A673 (cell line): ENCODE measurements at regions not wholly inside any gene's neighbourhood (a gene's known extent, or its start where the extent isn't known, plus 50 kb on each side); places are given as distances from the start of the nearest gene placed in this dataset.

Experiments
- EZH2 ChIP-seq: fragments of 200-600 bp; sonication (generic); IDR thresholded peaks from 2 replicates; pipeline ENCODE4 v1.6.1; 2017; ENCODE audit warnings: borderline replicate concordance, low read depth, mild to moderate bottlenecking, mixed read lengths, antibody characterized with exemption, low read length; ENCODE audit not compliant: poor library complexity, severe bottlenecking
- TF ChIP-seq, protein P1 (sequence below): fragments of 300-800, 200-600 bp; sonication (generic); conservative IDR thresholded peaks from 2 replicates; pipeline ENCODE4 v1.5.1; 2017; ENCODE audit warnings: low read depth, mild to moderate bottlenecking, antibody characterized with exemption, low read length, moderate library complexity, mixed read lengths

DNA sequence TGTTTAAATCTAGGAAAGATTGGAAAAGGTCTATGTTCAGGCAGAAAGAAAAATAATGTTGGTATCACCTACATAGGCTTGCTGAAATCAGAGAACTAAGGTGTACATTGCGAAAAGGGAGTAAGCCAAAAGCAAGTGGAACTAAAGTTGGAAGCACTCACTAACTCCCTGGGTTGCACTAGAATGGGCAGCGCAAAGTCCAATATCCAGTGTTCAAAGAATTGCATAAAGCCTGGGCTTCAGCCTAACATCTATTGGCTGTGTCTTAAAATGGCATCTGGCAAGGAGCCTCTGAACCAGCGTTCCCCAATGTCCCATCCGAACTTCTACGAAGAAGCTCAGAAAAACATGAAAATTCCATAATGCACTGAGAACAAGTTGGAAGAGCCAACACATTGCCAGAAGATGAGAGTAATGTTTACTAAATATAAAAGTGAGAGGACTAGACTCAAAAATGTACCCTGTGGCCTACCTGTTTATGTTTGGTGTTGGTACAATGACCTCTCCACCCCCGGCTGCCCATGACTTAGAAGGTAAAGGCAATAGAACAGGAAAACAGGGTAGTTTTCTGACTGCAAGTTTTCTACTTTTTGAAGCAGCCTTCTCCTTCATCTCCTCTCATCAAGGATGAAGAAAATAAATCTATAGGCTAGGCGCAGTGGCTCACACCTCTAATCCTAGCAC lies 275.9 kb upstream of the GHITM start:
- TF ChIP-seq EZH2: no peak
- TF ChIP-seq, protein P1, sequence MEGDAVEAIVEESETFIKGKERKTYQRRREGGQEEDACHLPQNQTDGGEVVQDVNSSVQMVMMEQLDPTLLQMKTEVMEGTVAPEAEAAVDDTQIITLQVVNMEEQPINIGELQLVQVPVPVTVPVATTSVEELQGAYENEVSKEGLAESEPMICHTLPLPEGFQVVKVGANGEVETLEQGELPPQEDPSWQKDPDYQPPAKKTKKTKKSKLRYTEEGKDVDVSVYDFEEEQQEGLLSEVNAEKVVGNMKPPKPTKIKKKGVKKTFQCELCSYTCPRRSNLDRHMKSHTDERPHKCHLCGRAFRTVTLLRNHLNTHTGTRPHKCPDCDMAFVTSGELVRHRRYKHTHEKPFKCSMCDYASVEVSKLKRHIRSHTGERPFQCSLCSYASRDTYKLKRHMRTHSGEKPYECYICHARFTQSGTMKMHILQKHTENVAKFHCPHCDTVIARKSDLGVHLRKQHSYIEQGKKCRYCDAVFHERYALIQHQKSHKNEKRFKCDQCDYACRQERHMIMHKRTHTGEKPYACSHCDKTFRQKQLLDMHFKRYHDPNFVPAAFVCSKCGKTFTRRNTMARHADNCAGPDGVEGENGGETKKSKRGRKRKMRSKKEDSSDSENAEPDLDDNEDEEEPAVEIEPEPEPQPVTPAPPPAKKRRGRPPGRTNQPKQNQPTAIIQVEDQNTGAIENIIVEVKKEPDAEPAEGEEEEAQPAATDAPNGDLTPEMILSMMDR: no peak
